Panc1 (cell line): ENCODE measurements at regions not wholly inside any gene's neighbourhood (a gene's known extent, or its start where the extent isn't known, plus 50 kb on each side); places are given as distances from the start of the nearest gene placed in this dataset.

Experiments
- ATAC-seq: fragments of 200-7000 bp; cut with Tn5 transposase; 2 replicates; pipeline ENCODE4 v1.9.1; 2020; ENCODE audit warnings: mild to moderate bottlenecking, moderate library complexity
- BruUV-seq: library from RNA; stranded (reverse); fragments of 400-500 nt; replicated peaks from 2 replicates; lab custom pipeline; 2021; lab: Mats Ljungman, UMichigan
- CTCF ChIA-PET: fragments of 300-600 bp; sonication (Branson Sonifier 250); formaldehyde crosslinking; loops from one replicate; lab custom pipeline; 2022; ENCODE audit warnings: antibody characterized with exemption; lab: Charles Lee
- POLR2A ChIA-PET: fragments of 300-600 bp; sonication (Branson Sonifier 250); formaldehyde crosslinking; loops from one replicate; lab custom pipeline; 2022; ENCODE audit warnings: antibody characterized with exemption; lab: Charles Lee
- DNase-seq: peaks from one replicate; pipeline ENCODE4 v3.0.0-alpha.2; 2010; ENCODE audit warnings: low read depth, low spot score
- H3K27ac ChIP-seq: 2 replicates; pipeline ENCODE4 v1.5.1; 2011; ENCODE audit warnings: mild to moderate bottlenecking, low read length, inconsistent platforms
- H3K27me3 ChIP-seq: fragments of 200-500 bp; sonication (Bioruptor generic); 2 replicates; pipeline ENCODE4 v1.6.0; 2014; ENCODE audit warnings: low read length, inconsistent platforms; ENCODE audit not compliant: control insufficient read depth, insufficient read depth
- H3K36me3 ChIP-seq: fragments of 200-500 bp; sonication (Bioruptor generic); 2 replicates; pipeline ENCODE4 v1.5.1; 2014; ENCODE audit warnings: inconsistent platforms, mild to moderate bottlenecking, low read length, moderate library complexity; ENCODE audit not compliant: control insufficient read depth, insufficient read depth
- H3K4me1 ChIP-seq: 2 replicates; pipeline ENCODE4 v1.5.1; 2011; ENCODE audit warnings: inconsistent platforms, mild to moderate bottlenecking, low read length, moderate library complexity; ENCODE audit not compliant: control insufficient read depth, insufficient read depth
- H3K4me3 ChIP-seq, 2 experiments: 2 replicates each; pipeline ENCODE4 v1.5.1; 2011 to 2012; ENCODE audit warnings: low read depth in 2 of 2, low read length in 2 of 2, mild to moderate bottlenecking in 2 of 2, inconsistent platforms in 1 of 2, moderate library complexity in 1 of 2
- H3K9me3 ChIP-seq: fragments of 200-500 bp; sonication (Bioruptor generic); 2 replicates; pipeline ENCODE4 v1.5.1; 2014; ENCODE audit warnings: low read depth, mild to moderate bottlenecking, inconsistent platforms, low read length, moderate library complexity; ENCODE audit not compliant: control insufficient read depth, insufficient read depth
- POLR2AphosphoS5 ChIP-seq: IDR thresholded peaks from 2 replicates; pipeline ENCODE4 v1.6.1; 2012; ENCODE audit warnings: mild to moderate bottlenecking, low read depth, low read length, moderate library complexity
- SIN3A ChIP-seq: IDR thresholded peaks from 2 replicates; pipeline ENCODE4 v1.6.1; 2012; ENCODE audit warnings: low read depth, mild to moderate bottlenecking, low read length, moderate library complexity, borderline replicate concordance; ENCODE audit not compliant: insufficient read depth
- TCF7L2 ChIP-seq: IDR thresholded peaks from 2 replicates; pipeline ENCODE4 v1.6.1; 2011; ENCODE audit warnings: mild to moderate bottlenecking, low read depth, low read length, inconsistent platforms
- in situ Hi-C: cut with HindIII; loops from 2 replicates; pipeline ENCODE4 v1.10.0; 2016; ENCODE audit warnings: low sequenced_read_pairs, low pct_unique_long_range_greater_than_20kb
- intact Hi-C: fragments of 100-400 bp; cut with micrococcal nuclease; formaldehyde crosslinking; loops from one replicate; pipeline ENCODE4 v1.10.0; 2022; ENCODE audit not compliant: unreplicated experiment
- TF ChIP-seq, protein P1 (sequence below), 2 experiments: IDR thresholded peaks; 2 replicates each; pipeline ENCODE4 v1.6.1; 2011 to 2012; ENCODE audit warnings: low read depth in 2 of 2, control low read depth in 1 of 2, low read length in 1 of 2, mild to moderate bottlenecking in 1 of 2, moderate library complexity in 1 of 2; ENCODE audit not compliant: insufficient read depth in 1 of 2
- TF ChIP-seq, protein P2 (sequence below): fragments of 450-650 bp; IDR thresholded peaks from 2 replicates; pipeline ENCODE4 v1.5.1; 2017; ENCODE audit warnings: mild to moderate bottlenecking

DNA sequence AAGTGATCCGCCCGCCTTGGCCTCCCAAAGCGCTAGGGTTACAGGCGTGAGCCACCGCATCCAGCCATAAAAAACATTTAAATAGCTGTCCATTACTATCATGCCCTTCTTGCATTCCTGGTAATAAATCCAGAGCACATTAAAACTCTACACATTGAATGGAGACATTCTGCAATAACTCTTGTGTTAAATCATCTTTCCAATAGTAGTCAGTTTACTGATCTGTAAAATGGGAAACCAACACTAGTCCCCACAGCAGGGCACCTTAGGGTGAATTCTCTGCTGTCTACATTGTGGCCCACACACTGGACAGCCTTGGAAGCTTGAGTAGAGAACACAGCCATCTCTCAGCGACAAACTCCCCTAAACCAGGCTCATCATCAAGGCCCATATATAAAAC lies 85.5 kb upstream of the NUDT4 start:
- POLR2A ChIA-PET, result no interaction called here
- ATAC-seq (no peak), DNase-seq (no peak)
- Histone ChIP-seq H3K4me1 (no peaks in the 10 kb centered on the region), H3K27ac (no peak overlapping the region), H3K4me3 (no peak overlapping the region), H3K27me3 (no peaks in the 10 kb centered on the region), H3K9me3 (no peaks in the 10 kb centered on the region), H3K36me3 (no peaks in the 10 kb centered on the region)
- no TSS peak for BruUV-seq
- TF ChIP-seq SIN3A, result no peak
- TF ChIP-seq POLR2AphosphoS5, result no peak
- intact Hi-C loops, result no loop called here
- in situ Hi-C loops, result no loop called here
- CTCF ChIA-PET, result no interaction called here

DNA sequence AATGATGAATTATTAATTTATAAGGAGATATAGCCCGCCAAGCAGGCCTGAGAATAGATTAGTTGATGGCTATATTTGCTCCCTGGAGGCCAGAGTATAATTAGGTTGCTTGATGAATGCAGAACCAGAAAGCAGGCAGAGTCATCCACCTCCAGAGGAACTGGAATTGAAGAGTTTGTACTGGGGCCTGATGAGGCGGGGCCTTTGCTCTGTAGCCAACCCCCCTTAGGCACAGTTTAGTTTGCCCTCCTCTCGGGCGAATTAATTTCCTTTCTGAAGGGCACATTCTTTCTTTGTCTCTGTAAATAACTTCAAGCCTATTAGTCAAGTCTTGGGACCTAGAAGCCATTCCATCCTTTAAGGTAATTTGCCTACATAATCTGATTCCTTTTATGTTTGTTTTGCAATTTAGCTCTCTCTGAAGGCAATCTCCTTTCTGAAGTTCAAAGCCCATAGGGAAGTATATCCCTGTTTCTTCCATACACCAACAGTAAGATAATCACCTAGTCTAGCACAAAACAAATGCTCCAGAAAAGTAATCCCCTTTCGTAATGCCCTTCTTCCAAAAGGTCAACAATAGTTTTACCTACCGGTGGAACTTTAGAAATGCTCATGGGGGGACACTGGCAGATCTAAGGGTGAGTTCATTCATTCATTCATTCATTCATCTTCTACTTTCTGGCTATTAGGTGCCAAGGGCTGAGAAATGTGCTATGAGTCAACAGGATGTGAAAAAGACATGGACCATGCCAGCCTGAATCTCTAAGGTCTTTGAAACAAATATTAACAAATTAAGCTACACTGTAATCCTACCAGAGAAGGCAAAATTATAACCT lies 84.8 kb upstream of the NUDT4 start:
- H3K4me3 ChIP-seq, result no peak overlapping the region

More for the DNA sequence above, 84.8 kb upstream of the NUDT4 start:
- H3K9me3 ChIP-seq, result no peaks in the 10 kb centered on the region
- no peaks in the 10 kb centered on the region for H3K4me1 ChIP-seq
- ChIA-PET POLR2A (no interaction called here), CTCF (no interaction called here)
- H3K27me3 ChIP-seq, result no peaks in the 10 kb centered on the region
- intact Hi-C loops, result no loop called here
- no peak for DNase-seq
- no TSS peak for BruUV-seq
- H3K36me3 ChIP-seq, result no peaks in the 10 kb centered on the region
- ATAC-seq, result no peak
- in situ Hi-C loops, result no loop called here
- no peak overlapping the region for H3K27ac ChIP-seq
- TF ChIP-seq, protein P1, sequence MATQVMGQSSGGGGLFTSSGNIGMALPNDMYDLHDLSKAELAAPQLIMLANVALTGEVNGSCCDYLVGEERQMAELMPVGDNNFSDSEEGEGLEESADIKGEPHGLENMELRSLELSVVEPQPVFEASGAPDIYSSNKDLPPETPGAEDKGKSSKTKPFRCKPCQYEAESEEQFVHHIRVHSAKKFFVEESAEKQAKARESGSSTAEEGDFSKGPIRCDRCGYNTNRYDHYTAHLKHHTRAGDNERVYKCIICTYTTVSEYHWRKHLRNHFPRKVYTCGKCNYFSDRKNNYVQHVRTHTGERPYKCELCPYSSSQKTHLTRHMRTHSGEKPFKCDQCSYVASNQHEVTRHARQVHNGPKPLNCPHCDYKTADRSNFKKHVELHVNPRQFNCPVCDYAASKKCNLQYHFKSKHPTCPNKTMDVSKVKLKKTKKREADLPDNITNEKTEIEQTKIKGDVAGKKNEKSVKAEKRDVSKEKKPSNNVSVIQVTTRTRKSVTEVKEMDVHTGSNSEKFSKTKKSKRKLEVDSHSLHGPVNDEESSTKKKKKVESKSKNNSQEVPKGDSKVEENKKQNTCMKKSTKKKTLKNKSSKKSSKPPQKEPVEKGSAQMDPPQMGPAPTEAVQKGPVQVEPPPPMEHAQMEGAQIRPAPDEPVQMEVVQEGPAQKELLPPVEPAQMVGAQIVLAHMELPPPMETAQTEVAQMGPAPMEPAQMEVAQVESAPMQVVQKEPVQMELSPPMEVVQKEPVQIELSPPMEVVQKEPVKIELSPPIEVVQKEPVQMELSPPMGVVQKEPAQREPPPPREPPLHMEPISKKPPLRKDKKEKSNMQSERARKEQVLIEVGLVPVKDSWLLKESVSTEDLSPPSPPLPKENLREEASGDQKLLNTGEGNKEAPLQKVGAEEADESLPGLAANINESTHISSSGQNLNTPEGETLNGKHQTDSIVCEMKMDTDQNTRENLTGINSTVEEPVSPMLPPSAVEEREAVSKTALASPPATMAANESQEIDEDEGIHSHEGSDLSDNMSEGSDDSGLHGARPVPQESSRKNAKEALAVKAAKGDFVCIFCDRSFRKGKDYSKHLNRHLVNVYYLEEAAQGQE (IDR thresholded peaks at IDR 0.05; ENCODE audit: insufficient read depth in 1 of 2, low read depth in 2 of 2, low read length in 1 of 2), result no peak
- TF ChIP-seq, protein P2, sequence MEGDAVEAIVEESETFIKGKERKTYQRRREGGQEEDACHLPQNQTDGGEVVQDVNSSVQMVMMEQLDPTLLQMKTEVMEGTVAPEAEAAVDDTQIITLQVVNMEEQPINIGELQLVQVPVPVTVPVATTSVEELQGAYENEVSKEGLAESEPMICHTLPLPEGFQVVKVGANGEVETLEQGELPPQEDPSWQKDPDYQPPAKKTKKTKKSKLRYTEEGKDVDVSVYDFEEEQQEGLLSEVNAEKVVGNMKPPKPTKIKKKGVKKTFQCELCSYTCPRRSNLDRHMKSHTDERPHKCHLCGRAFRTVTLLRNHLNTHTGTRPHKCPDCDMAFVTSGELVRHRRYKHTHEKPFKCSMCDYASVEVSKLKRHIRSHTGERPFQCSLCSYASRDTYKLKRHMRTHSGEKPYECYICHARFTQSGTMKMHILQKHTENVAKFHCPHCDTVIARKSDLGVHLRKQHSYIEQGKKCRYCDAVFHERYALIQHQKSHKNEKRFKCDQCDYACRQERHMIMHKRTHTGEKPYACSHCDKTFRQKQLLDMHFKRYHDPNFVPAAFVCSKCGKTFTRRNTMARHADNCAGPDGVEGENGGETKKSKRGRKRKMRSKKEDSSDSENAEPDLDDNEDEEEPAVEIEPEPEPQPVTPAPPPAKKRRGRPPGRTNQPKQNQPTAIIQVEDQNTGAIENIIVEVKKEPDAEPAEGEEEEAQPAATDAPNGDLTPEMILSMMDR, result no peak
- no peak for TF ChIP-seq POLR2AphosphoS5
- no peak for TF ChIP-seq TCF7L2
